ENCODE measurements at regions not wholly inside any gene's neighbourhood (a gene's known extent, or its start where the extent isn't known, plus 50 kb on each side); places are given as distances from the start of the nearest gene placed in this dataset.

GRCh38 chr3:157919319-157919887, 186.8 kb downstream of the SHOX2 start:
- H3K36me3 ChIP-seq (ENCODE audit: low read depth, missing control alignments) = no peaks in the 10 kb centered on the region
- DNase-seq = no peak
- WGBS, 2 donors = 87 to 95% methylated on average over 2 of the region's 2 CpGs
- intact Hi-C loops (cut with DNase I; ENCODE audit: low total_unique reads) = no loop called here
- no peaks in the 10 kb centered on the region for H3K4me1 ChIP-seq
- no peaks in the 10 kb centered on the region for H3K9me3 ChIP-seq
- H3K27ac ChIP-seq = no peak overlapping the region
- no peak for TF ChIP-seq POLR2A (IDR thresholded peaks at IDR 0.05)
- no peak for TF ChIP-seq CTCF (IDR thresholded peaks at IDR 0.05)
- H3K27me3 ChIP-seq = no peaks in the 10 kb centered on the region
- H3K4me3 ChIP-seq = no peak overlapping the region

GRCh38 chr3:157918402-157918801, 187.8 kb downstream of the SHOX2 start:
- TF ChIP-seq POLR2A (IDR thresholded peaks at IDR 0.05) = no peak
- no peak for TF ChIP-seq CTCF (IDR thresholded peaks at IDR 0.05)
- Histone ChIP-seq H3K27me3 (no peaks in the 10 kb centered on the region), H3K9me3 (no peaks in the 10 kb centered on the region), H3K36me3 (ENCODE audit: low read depth, missing control alignments) (no peaks in the 10 kb centered on the region), H3K27ac (no peak overlapping the region), H3K4me1 (no peaks in the 10 kb centered on the region), H3K4me3 (no peak overlapping the region)
- intact Hi-C loops (cut with DNase I; ENCODE audit: low total_unique reads) = no loop called here
- 84 to 86% methylated on average over 3 of the region's 3 CpGs for WGBS, 2 donors
- no peak for DNase-seq

- WGBS, 2 donors = 84 to 88% methylated on average over 3 of the region's 3 CpGs
- TF ChIP-seq POLR2A (IDR thresholded peaks at IDR 0.05) = no peak
- no peak for TF ChIP-seq CTCF (IDR thresholded peaks at IDR 0.05)
- no peaks in the 10 kb centered on the region for H3K36me3 ChIP-seq (ENCODE audit: low read depth, missing control alignments)
- H3K4me3 ChIP-seq = no peak overlapping the region
- intact Hi-C loops (cut with DNase I; ENCODE audit: low total_unique reads) = no loop called here
- no peaks in the 10 kb centered on the region for H3K4me1 ChIP-seq
- no peaks in the 10 kb centered on the region for H3K27me3 ChIP-seq
- H3K27ac ChIP-seq = no peak overlapping the region
- H3K9me3 ChIP-seq = no peaks in the 10 kb centered on the region
- DNase-seq = no peak
These were observed 189.5 kb downstream of the SHOX2 start for GRCh38 chr3:157916672-157917071.

GRCh38 chr3:157914882-157915281, 191.3 kb downstream of the SHOX2 start:
- intact Hi-C loops (cut with DNase I; ENCODE audit: low total_unique reads) = no loop called here
- DNase-seq = no peak
- Histone ChIP-seq H3K4me1 (no peaks in the 10 kb centered on the region), H3K27me3 (no peaks in the 10 kb centered on the region), H3K36me3 (ENCODE audit: low read depth, missing control alignments) (no peaks in the 10 kb centered on the region), H3K4me3 (no peak overlapping the region), H3K9me3 (no peaks in the 10 kb centered on the region), H3K27ac (no peak overlapping the region)
- no peak for TF ChIP-seq CTCF (IDR thresholded peaks at IDR 0.05)
- TF ChIP-seq POLR2A (IDR thresholded peaks at IDR 0.05) = no peak

- intact Hi-C loops (cut with DNase I; ENCODE audit: low total_unique reads) = no loop called here
- no peak overlapping the region for H3K27ac ChIP-seq
- DNase-seq = no peak
- no peaks in the 10 kb centered on the region for H3K27me3 ChIP-seq
- TF ChIP-seq CTCF (IDR thresholded peaks at IDR 0.05) = no peak
- no peak for TF ChIP-seq POLR2A (IDR thresholded peaks at IDR 0.05)
- H3K36me3 ChIP-seq (ENCODE audit: low read depth, missing control alignments) = no peaks in the 10 kb centered on the region
- WGBS, 2 donors = 29 to 61% methylated on average over 1 of the region's 1 CpG
- no peaks in the 10 kb centered on the region for H3K9me3 ChIP-seq
- no peaks in the 10 kb centered on the region for H3K4me1 ChIP-seq
- H3K4me3 ChIP-seq = no peak overlapping the region
These were observed 192.5 kb downstream of the SHOX2 start for GRCh38 chr3:157913741-157914150.

Measured in testis (tissue), 2 donors.